Parathyroid adenoma (tissue), 2 donors: ENCODE measurements at regions not wholly inside any gene's neighbourhood (a gene's known extent, or its start where the extent isn't known, plus 50 kb on each side); places are given as distances from the start of the nearest gene placed in this dataset.

Experiments
- H2AFZ ChIP-seq: fragments of 300-600 bp; sonication (generic); one replicate; pipeline ENCODE4 v1.7.0; 2017; ENCODE audit warnings: antibody characterized with exemption, mild to moderate bottlenecking
- H3K27ac ChIP-seq: fragments of 300-600 bp; sonication (generic); one replicate; pipeline ENCODE4 v1.7.0; 2017
- H3K27me3 ChIP-seq: fragments of 300-600 bp; sonication (generic); one replicate; pipeline ENCODE4 v1.7.0; 2017; ENCODE audit warnings: low read length; ENCODE audit not compliant: control insufficient read depth, insufficient read depth
- H3K36me3 ChIP-seq: fragments of 300-600 bp; sonication (generic); one replicate; pipeline ENCODE4 v1.7.0; 2017; ENCODE audit warnings: low read length; ENCODE audit not compliant: control insufficient read depth, insufficient read depth
- H3K4me1 ChIP-seq: fragments of 300-600 bp; sonication (generic); one replicate; pipeline ENCODE4 v1.7.0; 2017; ENCODE audit warnings: control low read depth
- H3K4me2 ChIP-seq: fragments of 300-600 bp; sonication (generic); one replicate; pipeline ENCODE4 v1.7.0; 2017; ENCODE audit warnings: low read length
- H3K4me3 ChIP-seq: fragments of 300-600 bp; sonication (generic); one replicate; pipeline ENCODE4 v1.7.0; 2017; ENCODE audit warnings: low read depth, low read length
- H3K79me2 ChIP-seq: fragments of 300-600 bp; sonication (generic); one replicate; pipeline ENCODE4 v1.7.0; 2017; ENCODE audit warnings: control low read depth
- H3K9ac ChIP-seq: fragments of 300-600 bp; sonication (generic); one replicate; pipeline ENCODE4 v1.7.0; 2017; ENCODE audit warnings: mild to moderate bottlenecking
- H3K9me3 ChIP-seq: fragments of 300-600 bp; sonication (generic); one replicate; pipeline ENCODE4 v1.7.0; 2017; ENCODE audit warnings: low read length; ENCODE audit not compliant: control insufficient read depth
- CTCF ChIP-seq: fragments of 300-600 bp; sonication (generic); IDR thresholded peaks from one replicate; pipeline ENCODE4 v1.7.0; 2017; ENCODE audit warnings: antibody characterized with exemption, mild to moderate bottlenecking
- donor health status: primary hyperparathyroidism.

GRCh38 chr22:48669986-48670716, 1157.5 kb downstream of the BRD1 start:
- no peaks in the 10 kb centered on the region for H3K9me3 ChIP-seq
- no peaks in the 10 kb centered on the region for H3K36me3 ChIP-seq
- no peak overlapping the region for H3K4me2 ChIP-seq
- H3K27me3 ChIP-seq = no peaks in the 10 kb centered on the region
- no peak for TF ChIP-seq CTCF
- H3K27ac ChIP-seq = no peak overlapping the region
- no peaks in the 10 kb centered on the region for H3K79me2 ChIP-seq
- no peak overlapping the region for H3K9ac ChIP-seq
- no peaks in the 10 kb centered on the region for H3K4me1 ChIP-seq
- no peak overlapping the region for H2AFZ ChIP-seq
- no peak overlapping the region for H3K4me3 ChIP-seq

- Histone ChIP-seq H3K27me3 (no peaks in the 10 kb centered on the region), H3K27ac (no peak overlapping the region), H3K9ac (no peak overlapping the region), H3K9me3 (no peaks in the 10 kb centered on the region), H3K4me1 (no peaks in the 10 kb centered on the region), H3K4me2 (no peak overlapping the region), H3K4me3 (no peak overlapping the region), H3K79me2 (no peaks in the 10 kb centered on the region), H2AFZ (no peak overlapping the region), H3K36me3 (no peaks in the 10 kb centered on the region)
- no peak for TF ChIP-seq CTCF
Measured at GRCh38 chr22:48669226-48669625, 1158.4 kb downstream of the BRD1 start.

- no peaks in the 10 kb centered on the region for H3K79me2 ChIP-seq
- no peak for TF ChIP-seq CTCF
- no peak overlapping the region for H3K4me3 ChIP-seq
- H3K9me3 ChIP-seq = no peaks in the 10 kb centered on the region
- H3K27ac ChIP-seq = no peak overlapping the region
- no peak overlapping the region for H3K9ac ChIP-seq
- H2AFZ ChIP-seq = no peak overlapping the region
- no peaks in the 10 kb centered on the region for H3K36me3 ChIP-seq
- H3K27me3 ChIP-seq = no peaks in the 10 kb centered on the region
- H3K4me2 ChIP-seq = no peak overlapping the region
- H3K4me1 ChIP-seq = no peaks in the 10 kb centered on the region
Measured at GRCh38 chr22:48667289-48667688, 1160.4 kb downstream of the BRD1 start.

DNA sequence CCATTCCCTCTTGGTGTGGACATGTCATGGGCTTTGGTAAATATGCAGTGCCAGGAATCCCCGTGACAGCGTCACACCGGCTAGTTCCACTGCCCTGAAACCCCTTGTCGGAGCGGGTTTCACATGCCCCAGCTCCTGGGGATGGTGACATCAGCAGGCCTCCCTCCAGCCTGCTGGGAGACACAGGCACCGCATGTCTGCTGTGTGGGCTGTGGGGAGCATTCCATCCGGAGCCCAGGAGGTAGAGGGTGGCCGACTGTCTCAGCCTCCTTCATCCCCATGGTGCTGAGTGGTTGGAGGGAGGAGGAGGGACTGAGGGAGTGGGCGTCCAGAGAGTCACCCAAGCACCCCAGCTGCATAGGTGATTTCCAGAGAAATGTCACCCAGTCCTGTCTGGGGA, 1161.1 kb downstream of the BRD1 start:
- Histone ChIP-seq H3K4me1 (no peaks in the 10 kb centered on the region), H3K4me2 (no peak overlapping the region), H2AFZ (no peak overlapping the region), H3K4me3 (no peak overlapping the region), H3K27me3 (no peaks in the 10 kb centered on the region), H3K36me3 (no peaks in the 10 kb centered on the region), H3K79me2 (no peaks in the 10 kb centered on the region), H3K27ac (no peak overlapping the region), H3K9ac (no peak overlapping the region), H3K9me3 (no peaks in the 10 kb centered on the region)
- TF ChIP-seq CTCF = no peak
